ENCODE measurements at regions not wholly inside any gene's neighbourhood (a gene's known extent, or its start where the extent isn't known, plus 50 kb on each side); places are given as distances from the start of the nearest gene placed in this dataset.

GRCh38 chrX:23276475-23276874 is 58.2 kb upstream of the PTCHD1 start:
- Mint-ChIP-seq H3K4me3 (no peak overlapping the region), H3K4me1 (no peaks in the 10 kb centered on the region), H3K27ac (no peak overlapping the region), H3K9me3 (peaks cover 0 to 1% (median 0%) of the 10 kb centered on the region in 3 donors), H3K27me3 (peaks cover 2% of the 10 kb centered on the region), H3K36me3 (no peaks in the 10 kb centered on the region)
